Kidney (tissue), 13 donors: ENCODE measurements at regions not wholly inside any gene's neighbourhood (a gene's known extent, or its start where the extent isn't known, plus 50 kb on each side); places are given as distances from the start of the nearest gene placed in this dataset.

Source experiments
- DNase-seq, 5 donors: peaks; one replicate each; pipeline ENCODE4 v3.0.0-alpha.2; 2013 to 2020
- FAIRE-seq: peaks from 2 replicates; lab custom pipeline; 2012; peaks lifted over from hg19 to GRCh38; lab: Jason Lieb, UNC
- H3K27ac ChIP-seq, 2 donors: one replicate each; pipeline ENCODE4 v1.7.0; 2013; ENCODE audit warnings: low read depth in 2 of 2, low read length in 2 of 2, inconsistent platforms in 1 of 2
- H3K27me3 ChIP-seq: one replicate; pipeline ENCODE4 v1.7.1; 2013; ENCODE audit warnings: low read length, inconsistent platforms; ENCODE audit not compliant: control insufficient read depth, insufficient read depth
- H3K36me3 ChIP-seq, 3 donors: one replicate each; pipeline versions ENCODE4 v1.7.0 to v1.7.1; 2013; ENCODE audit warnings: low read length in 3 of 3, control low read depth in 1 of 3, inconsistent platforms in 1 of 3; ENCODE audit not compliant: insufficient read depth in 3 of 3, control insufficient read depth in 2 of 3
- H3K4me1 ChIP-seq, 3 donors: one replicate each; pipeline versions ENCODE4 v1.7.0 to v1.7.1; 2013; ENCODE audit warnings: low read length in 3 of 3, inconsistent platforms in 1 of 3, low read depth in 1 of 3; ENCODE audit not compliant: control insufficient read depth in 2 of 3, insufficient read depth in 2 of 3
- H3K4me3 ChIP-seq, 3 donors: one replicate each; pipeline versions ENCODE4 v1.7.0 to v1.8.1; 2013; ENCODE audit warnings: low read length in 3 of 3, control low read depth in 1 of 3, inconsistent platforms in 1 of 3
- H3K9ac ChIP-seq, 3 donors: one replicate each; pipeline versions ENCODE4 v1.7.0 to v1.7.1; 2013; ENCODE audit warnings: low read length in 3 of 3, control low read depth in 1 of 3, inconsistent platforms in 1 of 3
- H3K9me3 ChIP-seq, 3 donors: one replicate each; pipeline versions ENCODE4 v1.7.0 to v1.7.1; 2013; ENCODE audit warnings: low read length in 3 of 3, control low read depth in 1 of 3, inconsistent platforms in 1 of 3; ENCODE audit not compliant: control insufficient read depth in 2 of 3, insufficient read depth in 1 of 3
- intact Hi-C: fragments of 100-400 bp; cut with DNase I; formaldehyde crosslinking; loops from one replicate; pipeline ENCODE4 v1.11.1; 2022
- TF ChIP-seq, protein P1 (sequence below): IDR thresholded peaks from 3 replicates; pipeline ENCODE4 v1.5.1; 2012; ENCODE audit warnings: mild to moderate bottlenecking, moderate library complexity, borderline replicate concordance; ENCODE audit not compliant: insufficient read depth; ENCODE audit errors: extremely low read depth
- donor health status: control.
- donor health status: control.
- donor health status: control.
- donor health status: control.
- donor health status: control.
- donor health status: DM: yes; HTN: yes; CAD: no.
- donor health status: Normal renal cell carcinoma (clear cell type).

DNA sequence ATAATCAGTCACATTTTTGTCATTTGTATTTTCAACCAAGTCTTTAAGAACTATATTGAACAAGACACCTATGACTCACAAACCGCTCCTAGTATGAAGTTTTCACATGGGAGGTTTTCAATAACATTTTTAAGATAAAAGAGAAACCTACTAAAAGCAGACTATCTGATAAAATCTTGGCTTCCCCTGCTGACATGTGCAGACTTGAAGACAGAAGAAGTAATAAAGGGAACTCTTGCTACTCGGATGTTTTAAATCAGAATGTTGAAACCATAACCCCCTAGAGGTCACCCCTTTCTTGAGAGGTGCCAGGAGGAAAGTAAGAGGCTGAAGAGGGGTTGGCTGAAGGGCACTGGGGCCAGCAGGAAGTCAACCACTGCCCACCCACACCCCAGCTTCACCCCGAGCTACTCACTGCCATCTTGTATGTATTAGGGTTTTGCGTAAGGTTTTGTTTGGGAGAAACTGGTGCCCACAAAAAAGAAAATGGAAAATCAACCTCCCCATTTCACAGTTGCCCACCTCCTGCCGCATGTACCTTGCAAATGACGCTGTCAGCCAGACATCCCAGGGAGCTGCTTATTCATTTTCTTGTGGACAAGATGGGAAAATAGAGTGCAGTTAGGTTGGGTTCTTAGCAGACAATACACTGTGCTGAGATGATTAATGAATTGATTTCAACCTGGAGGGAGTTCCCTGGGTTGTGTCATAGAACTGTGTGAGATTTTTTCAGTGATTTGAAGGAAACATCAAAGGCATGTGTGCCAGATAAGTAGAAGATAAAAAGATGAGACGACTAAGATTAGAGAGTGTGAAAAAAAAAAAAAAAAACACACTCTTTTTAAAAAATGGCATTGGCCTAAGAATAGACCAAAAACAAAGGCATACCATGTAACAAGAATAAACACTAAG is 83.2 kb upstream of the TAB2 start:
- intact Hi-C loops = no loop called here
- no peak overlapping the region for H3K27ac ChIP-seq
- no peaks in the 10 kb centered on the region for H3K4me1 ChIP-seq
- no peaks in the 10 kb centered on the region for H3K36me3 ChIP-seq
- no peaks in the 10 kb centered on the region for H3K27me3 ChIP-seq
- FAIRE-seq (no peak), DNase-seq (no peak)
- peaks cover 0 to 4% (median 0%) of the 10 kb centered on the region in 3 donors for H3K9me3 ChIP-seq
- no peak overlapping the region for H3K9ac ChIP-seq
- TF ChIP-seq, protein P1, sequence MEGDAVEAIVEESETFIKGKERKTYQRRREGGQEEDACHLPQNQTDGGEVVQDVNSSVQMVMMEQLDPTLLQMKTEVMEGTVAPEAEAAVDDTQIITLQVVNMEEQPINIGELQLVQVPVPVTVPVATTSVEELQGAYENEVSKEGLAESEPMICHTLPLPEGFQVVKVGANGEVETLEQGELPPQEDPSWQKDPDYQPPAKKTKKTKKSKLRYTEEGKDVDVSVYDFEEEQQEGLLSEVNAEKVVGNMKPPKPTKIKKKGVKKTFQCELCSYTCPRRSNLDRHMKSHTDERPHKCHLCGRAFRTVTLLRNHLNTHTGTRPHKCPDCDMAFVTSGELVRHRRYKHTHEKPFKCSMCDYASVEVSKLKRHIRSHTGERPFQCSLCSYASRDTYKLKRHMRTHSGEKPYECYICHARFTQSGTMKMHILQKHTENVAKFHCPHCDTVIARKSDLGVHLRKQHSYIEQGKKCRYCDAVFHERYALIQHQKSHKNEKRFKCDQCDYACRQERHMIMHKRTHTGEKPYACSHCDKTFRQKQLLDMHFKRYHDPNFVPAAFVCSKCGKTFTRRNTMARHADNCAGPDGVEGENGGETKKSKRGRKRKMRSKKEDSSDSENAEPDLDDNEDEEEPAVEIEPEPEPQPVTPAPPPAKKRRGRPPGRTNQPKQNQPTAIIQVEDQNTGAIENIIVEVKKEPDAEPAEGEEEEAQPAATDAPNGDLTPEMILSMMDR = no peak
- no peak overlapping the region for H3K4me3 ChIP-seq

DNA sequence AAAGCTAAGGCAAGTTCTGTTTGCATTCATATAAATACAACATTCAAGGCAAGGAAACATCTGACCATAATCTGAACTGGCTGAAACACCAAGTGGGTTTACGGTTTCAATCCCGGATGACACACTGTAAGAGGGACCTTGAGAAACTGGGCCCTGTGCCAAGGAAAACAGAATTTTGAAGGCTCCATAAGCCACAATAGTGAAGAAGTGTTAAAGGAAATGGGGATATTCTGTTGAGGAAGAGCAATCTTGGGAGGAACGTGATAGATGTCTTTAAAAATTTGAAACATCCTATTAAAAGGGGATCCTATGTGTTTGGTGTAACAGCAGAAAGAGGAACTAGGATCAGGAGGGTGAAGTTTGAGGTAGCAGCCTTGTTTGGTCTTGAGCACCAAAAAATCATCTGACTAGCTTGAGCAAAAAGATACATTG is 82.4 kb upstream of the TAB2 start:
- Histone ChIP-seq H3K9me3 (peaks cover 0 to 5% (median 0%) of the 10 kb centered on the region in 3 donors), H3K4me1 (no peaks in the 10 kb centered on the region), H3K9ac (no peak overlapping the region), H3K36me3 (no peaks in the 10 kb centered on the region), H3K27me3 (no peaks in the 10 kb centered on the region), H3K4me3 (no peak overlapping the region), H3K27ac (no peak overlapping the region)
- FAIRE-seq (no peak), DNase-seq (peak in 3 of 5 donors; percentile 21 to 80 (median 63))
- TF ChIP-seq, protein P1 = no peak
- intact Hi-C loops = no loop called here

DNA sequence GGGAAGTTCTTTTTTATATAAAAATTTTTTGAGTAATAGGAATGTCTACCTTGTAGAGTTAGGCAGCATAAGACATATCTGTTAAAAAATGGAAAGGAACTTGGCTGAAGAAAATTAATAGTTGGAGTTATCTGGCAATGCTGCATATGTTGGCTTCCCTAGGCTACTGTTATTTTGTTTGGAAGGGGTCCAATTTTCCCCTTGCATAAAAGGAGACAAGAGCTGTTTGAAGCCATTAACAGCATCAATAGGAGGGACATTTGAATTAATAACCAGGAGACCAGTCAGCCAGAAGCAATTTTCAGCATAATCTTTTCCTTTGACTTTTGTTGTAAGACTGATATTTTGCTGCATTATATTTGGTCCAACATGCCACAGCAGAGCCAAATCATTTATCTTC is 80.9 kb upstream of the TAB2 start:
- H3K27me3 ChIP-seq = no peaks in the 10 kb centered on the region
- no peak overlapping the region for H3K27ac ChIP-seq
- FAIRE-seq (no peak), DNase-seq (peak in 2 of 5 donors; percentile 45 to 81)
- H3K9ac ChIP-seq = no peak overlapping the region
- H3K4me1 ChIP-seq = no peaks in the 10 kb centered on the region
- intact Hi-C loops = no loop called here
- no peaks in the 10 kb centered on the region for H3K36me3 ChIP-seq
- no peak overlapping the region for H3K4me3 ChIP-seq
- TF ChIP-seq, protein P1 = no peak
- peaks cover 0 to 5% (median 0%) of the 10 kb centered on the region in 3 donors for H3K9me3 ChIP-seq
